Panc1 (cell line): ENCODE measurements at regions not wholly inside any gene's neighbourhood (a gene's known extent, or its start where the extent isn't known, plus 50 kb on each side); places are given as distances from the start of the nearest gene placed in this dataset.

ENCODE experiments used
- ATAC-seq: fragments of 200-7000 bp; cut with Tn5 transposase; 2 replicates; pipeline ENCODE4 v1.9.1; 2020; ENCODE audit warnings: mild to moderate bottlenecking, moderate library complexity
- BruUV-seq: library from RNA; stranded (reverse); fragments of 400-500 nt; replicated peaks from 2 replicates; lab custom pipeline; 2021; lab: Mats Ljungman, UMichigan
- CTCF ChIA-PET: fragments of 300-600 bp; sonication (Branson Sonifier 250); formaldehyde crosslinking; loops from one replicate; lab custom pipeline; 2022; ENCODE audit warnings: antibody characterized with exemption; lab: Charles Lee
- POLR2A ChIA-PET: fragments of 300-600 bp; sonication (Branson Sonifier 250); formaldehyde crosslinking; loops from one replicate; lab custom pipeline; 2022; ENCODE audit warnings: antibody characterized with exemption; lab: Charles Lee
- DNase-seq: peaks from one replicate; pipeline ENCODE4 v3.0.0-alpha.2; 2010; ENCODE audit warnings: low read depth, low spot score
- H3K27ac ChIP-seq: 2 replicates; pipeline ENCODE4 v1.5.1; 2011; ENCODE audit warnings: mild to moderate bottlenecking, low read length, inconsistent platforms
- H3K27me3 ChIP-seq: fragments of 200-500 bp; sonication (Bioruptor generic); 2 replicates; pipeline ENCODE4 v1.6.0; 2014; ENCODE audit warnings: low read length, inconsistent platforms; ENCODE audit not compliant: control insufficient read depth, insufficient read depth
- H3K36me3 ChIP-seq: fragments of 200-500 bp; sonication (Bioruptor generic); 2 replicates; pipeline ENCODE4 v1.5.1; 2014; ENCODE audit warnings: inconsistent platforms, mild to moderate bottlenecking, low read length, moderate library complexity; ENCODE audit not compliant: control insufficient read depth, insufficient read depth
- H3K4me1 ChIP-seq: 2 replicates; pipeline ENCODE4 v1.5.1; 2011; ENCODE audit warnings: inconsistent platforms, mild to moderate bottlenecking, low read length, moderate library complexity; ENCODE audit not compliant: control insufficient read depth, insufficient read depth
- H3K4me3 ChIP-seq, 2 experiments: 2 replicates each; pipeline ENCODE4 v1.5.1; 2011 to 2012; ENCODE audit warnings: low read depth in 2 of 2, low read length in 2 of 2, mild to moderate bottlenecking in 2 of 2, inconsistent platforms in 1 of 2, moderate library complexity in 1 of 2
- H3K9me3 ChIP-seq: fragments of 200-500 bp; sonication (Bioruptor generic); 2 replicates; pipeline ENCODE4 v1.5.1; 2014; ENCODE audit warnings: low read depth, mild to moderate bottlenecking, inconsistent platforms, low read length, moderate library complexity; ENCODE audit not compliant: control insufficient read depth, insufficient read depth
- CTCF ChIP-seq: fragments of 450-650 bp; IDR thresholded peaks from 2 replicates; pipeline ENCODE4 v1.5.1; 2017; ENCODE audit warnings: mild to moderate bottlenecking
- POLR2AphosphoS5 ChIP-seq: IDR thresholded peaks from 2 replicates; pipeline ENCODE4 v1.6.1; 2012; ENCODE audit warnings: mild to moderate bottlenecking, low read depth, low read length, moderate library complexity
- REST ChIP-seq, 2 experiments: IDR thresholded peaks; 2 replicates each; pipeline ENCODE4 v1.6.1; 2011 to 2012; ENCODE audit warnings: low read depth in 2 of 2, control low read depth in 1 of 2, low read length in 1 of 2, mild to moderate bottlenecking in 1 of 2, moderate library complexity in 1 of 2; ENCODE audit not compliant: insufficient read depth in 1 of 2
- SIN3A ChIP-seq: IDR thresholded peaks from 2 replicates; pipeline ENCODE4 v1.6.1; 2012; ENCODE audit warnings: low read depth, mild to moderate bottlenecking, low read length, moderate library complexity, borderline replicate concordance; ENCODE audit not compliant: insufficient read depth
- TCF7L2 ChIP-seq: IDR thresholded peaks from 2 replicates; pipeline ENCODE4 v1.6.1; 2011; ENCODE audit warnings: mild to moderate bottlenecking, low read depth, low read length, inconsistent platforms
- in situ Hi-C: cut with HindIII; loops from 2 replicates; pipeline ENCODE4 v1.10.0; 2016; ENCODE audit warnings: low sequenced_read_pairs, low pct_unique_long_range_greater_than_20kb
- intact Hi-C: fragments of 100-400 bp; cut with micrococcal nuclease; formaldehyde crosslinking; loops from one replicate; pipeline ENCODE4 v1.10.0; 2022; ENCODE audit not compliant: unreplicated experiment

GRCh38 chr9:134516464-134516863, 125.1 kb upstream of the COL5A1 start:
- CTCF ChIA-PET, result no interaction called here
- in situ Hi-C loops, result no loop called here
- intact Hi-C loops, result no loop called here

GRCh38 chr9:134517069-134517680, 124.4 kb upstream of the COL5A1 start:
- Histone ChIP-seq H3K4me3 (no peak overlapping the region), H3K27me3 (no peaks in the 10 kb centered on the region), H3K4me1 (no peaks in the 10 kb centered on the region), H3K36me3 (no peaks in the 10 kb centered on the region), H3K27ac (no peak overlapping the region), H3K9me3 (no peaks in the 10 kb centered on the region)
- TF ChIP-seq POLR2AphosphoS5 (no peak), TCF7L2 (no peak), REST (IDR thresholded peaks at IDR 0.05; ENCODE audit: insufficient read depth in 1 of 2, low read depth in 2 of 2, low read length in 1 of 2) (no peak), SIN3A (no peak), CTCF (no peak)
- intact Hi-C loops (no loop called here), in situ Hi-C loops (no loop called here)
- CTCF ChIA-PET, result no interaction called here
- no peak for DNase-seq
- no peak for ATAC-seq
- POLR2A ChIA-PET, result no interaction called here
- no TSS peak for BruUV-seq

More at GRCh38 chr9:134516464-134516863, 125.1 kb upstream of the COL5A1 start:
- no peak for ATAC-seq
- no TSS peak for BruUV-seq
- H3K27ac ChIP-seq, result no peak overlapping the region
- POLR2A ChIA-PET, result no interaction called here
- TF ChIP-seq CTCF (no peak), TCF7L2 (no peak), REST (IDR thresholded peaks at IDR 0.05; ENCODE audit: insufficient read depth in 1 of 2, low read depth in 2 of 2, low read length in 1 of 2) (no peak), POLR2AphosphoS5 (no peak), SIN3A (no peak)
- no peak overlapping the region for H3K4me3 ChIP-seq
- H3K27me3 ChIP-seq, result no peaks in the 10 kb centered on the region
- no peak for DNase-seq
- no peaks in the 10 kb centered on the region for H3K4me1 ChIP-seq
- H3K36me3 ChIP-seq, result no peaks in the 10 kb centered on the region
- H3K9me3 ChIP-seq, result no peaks in the 10 kb centered on the region
